ENCODE measurements at regions not wholly inside any gene's neighbourhood (a gene's known extent, or its start where the extent isn't known, plus 50 kb on each side); places are given as distances from the start of the nearest gene placed in this dataset.

DNA sequence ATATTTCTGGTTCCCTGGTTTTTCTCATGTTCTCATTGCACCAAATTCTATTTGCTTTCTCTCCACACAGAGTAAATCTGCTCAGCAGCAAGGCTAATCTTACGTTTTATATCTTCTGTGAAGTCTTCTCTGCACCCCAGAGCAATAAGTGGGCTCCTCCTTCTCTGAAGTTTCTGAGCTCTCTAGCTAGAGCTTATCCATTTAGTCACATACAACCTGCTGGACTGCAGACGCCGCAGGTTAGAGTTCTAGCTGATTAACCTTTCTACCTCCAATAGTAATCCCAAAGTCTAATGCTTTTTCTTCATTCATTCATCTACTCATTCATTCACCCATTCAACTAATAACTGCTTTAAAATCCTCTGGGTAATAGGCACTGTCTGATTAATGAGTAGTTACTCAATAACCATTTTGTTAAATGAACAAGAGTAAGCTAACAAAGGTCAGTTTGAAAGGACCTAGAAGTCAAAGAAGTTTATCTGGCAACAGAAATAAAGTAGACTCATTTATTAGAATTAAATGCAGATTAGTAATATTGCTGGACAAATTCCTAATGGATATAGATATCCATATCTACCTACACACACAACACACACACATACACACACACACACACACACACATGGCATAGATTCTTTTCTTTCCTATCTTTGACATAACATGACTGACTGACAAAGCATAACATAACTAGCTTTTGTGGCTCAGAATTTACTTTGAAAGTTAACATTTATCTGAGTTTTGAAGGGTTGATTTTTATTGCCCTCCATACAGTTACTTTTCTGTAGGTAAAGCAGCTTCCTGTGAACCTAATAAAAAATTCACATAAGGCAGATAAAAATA, 984.6 kb upstream of the SEMA6A start:
- TF ChIP-seq SMC3 (conservative IDR thresholded peaks at IDR 0.05; ENCODE audit: poor library complexity) (no peak), EZH2 (IDR thresholded peaks at IDR 0.05; ENCODE audit: borderline replicate concordance, insufficient read depth, low read length, poor library complexity, severe bottlenecking) (no peak), TAF1 (IDR thresholded peaks at IDR 0.05; ENCODE audit: low read depth) (no peak), EP300 (conservative IDR thresholded peaks at IDR 0.05; ENCODE audit: poor library complexity, severe bottlenecking) (no peak), POLR2AphosphoS5 (IDR thresholded peaks at IDR 0.05) (no peak), RAD21 (conservative IDR thresholded peaks at IDR 0.05) (no peak), MXI1 (conservative IDR thresholded peaks at IDR 0.05; ENCODE audit: poor library complexity, severe bottlenecking) (no peak)
- TF ChIP-seq, protein P1, sequence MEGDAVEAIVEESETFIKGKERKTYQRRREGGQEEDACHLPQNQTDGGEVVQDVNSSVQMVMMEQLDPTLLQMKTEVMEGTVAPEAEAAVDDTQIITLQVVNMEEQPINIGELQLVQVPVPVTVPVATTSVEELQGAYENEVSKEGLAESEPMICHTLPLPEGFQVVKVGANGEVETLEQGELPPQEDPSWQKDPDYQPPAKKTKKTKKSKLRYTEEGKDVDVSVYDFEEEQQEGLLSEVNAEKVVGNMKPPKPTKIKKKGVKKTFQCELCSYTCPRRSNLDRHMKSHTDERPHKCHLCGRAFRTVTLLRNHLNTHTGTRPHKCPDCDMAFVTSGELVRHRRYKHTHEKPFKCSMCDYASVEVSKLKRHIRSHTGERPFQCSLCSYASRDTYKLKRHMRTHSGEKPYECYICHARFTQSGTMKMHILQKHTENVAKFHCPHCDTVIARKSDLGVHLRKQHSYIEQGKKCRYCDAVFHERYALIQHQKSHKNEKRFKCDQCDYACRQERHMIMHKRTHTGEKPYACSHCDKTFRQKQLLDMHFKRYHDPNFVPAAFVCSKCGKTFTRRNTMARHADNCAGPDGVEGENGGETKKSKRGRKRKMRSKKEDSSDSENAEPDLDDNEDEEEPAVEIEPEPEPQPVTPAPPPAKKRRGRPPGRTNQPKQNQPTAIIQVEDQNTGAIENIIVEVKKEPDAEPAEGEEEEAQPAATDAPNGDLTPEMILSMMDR (IDR thresholded peaks at IDR 0.05; ENCODE audit: poor library complexity, severe bottlenecking), result no peak
- TF ChIP-seq, protein P2, sequence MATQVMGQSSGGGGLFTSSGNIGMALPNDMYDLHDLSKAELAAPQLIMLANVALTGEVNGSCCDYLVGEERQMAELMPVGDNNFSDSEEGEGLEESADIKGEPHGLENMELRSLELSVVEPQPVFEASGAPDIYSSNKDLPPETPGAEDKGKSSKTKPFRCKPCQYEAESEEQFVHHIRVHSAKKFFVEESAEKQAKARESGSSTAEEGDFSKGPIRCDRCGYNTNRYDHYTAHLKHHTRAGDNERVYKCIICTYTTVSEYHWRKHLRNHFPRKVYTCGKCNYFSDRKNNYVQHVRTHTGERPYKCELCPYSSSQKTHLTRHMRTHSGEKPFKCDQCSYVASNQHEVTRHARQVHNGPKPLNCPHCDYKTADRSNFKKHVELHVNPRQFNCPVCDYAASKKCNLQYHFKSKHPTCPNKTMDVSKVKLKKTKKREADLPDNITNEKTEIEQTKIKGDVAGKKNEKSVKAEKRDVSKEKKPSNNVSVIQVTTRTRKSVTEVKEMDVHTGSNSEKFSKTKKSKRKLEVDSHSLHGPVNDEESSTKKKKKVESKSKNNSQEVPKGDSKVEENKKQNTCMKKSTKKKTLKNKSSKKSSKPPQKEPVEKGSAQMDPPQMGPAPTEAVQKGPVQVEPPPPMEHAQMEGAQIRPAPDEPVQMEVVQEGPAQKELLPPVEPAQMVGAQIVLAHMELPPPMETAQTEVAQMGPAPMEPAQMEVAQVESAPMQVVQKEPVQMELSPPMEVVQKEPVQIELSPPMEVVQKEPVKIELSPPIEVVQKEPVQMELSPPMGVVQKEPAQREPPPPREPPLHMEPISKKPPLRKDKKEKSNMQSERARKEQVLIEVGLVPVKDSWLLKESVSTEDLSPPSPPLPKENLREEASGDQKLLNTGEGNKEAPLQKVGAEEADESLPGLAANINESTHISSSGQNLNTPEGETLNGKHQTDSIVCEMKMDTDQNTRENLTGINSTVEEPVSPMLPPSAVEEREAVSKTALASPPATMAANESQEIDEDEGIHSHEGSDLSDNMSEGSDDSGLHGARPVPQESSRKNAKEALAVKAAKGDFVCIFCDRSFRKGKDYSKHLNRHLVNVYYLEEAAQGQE (IDR thresholded peaks at IDR 0.05; ENCODE audit: borderline replicate concordance), result no peak
